Prostate gland (tissue), 2 donors: ENCODE measurements at regions not wholly inside any gene's neighbourhood (a gene's known extent, or its start where the extent isn't known, plus 50 kb on each side); places are given as distances from the start of the nearest gene placed in this dataset.
A peak's percentile ranks its signal among the peaks of the same experiment; 100 is the strongest.

Source experiments
- DNase-seq: peaks from one replicate; pipeline ENCODE4 v3.0.0-alpha.2; 2019; ENCODE audit warnings: low spot score
- H3K27ac ChIP-seq, 2 donors: fragments of 200-600 bp; sonication (generic); 2 replicates each; pipeline ENCODE4 v1.5.1; 2017 to 2019
- H3K27me3 ChIP-seq: fragments of 200-600 bp; sonication (generic); replicated peaks from 2 replicates; pipeline ENCODE4 v1.5.1; 2019; ENCODE audit not compliant: insufficient read depth
- H3K36me3 ChIP-seq, 2 donors: fragments of 200-600 bp; sonication (generic); 1 replicate in 1 of 2; 2 replicates in 1 of 2; pipeline versions ENCODE4 v1.5.1 to v1.8.1; 2017 to 2019
- H3K4me1 ChIP-seq: fragments of 200-600 bp; sonication (generic); replicated peaks from 2 replicates; pipeline ENCODE4 v1.5.1; 2019
- H3K4me3 ChIP-seq, 2 donors: fragments of 200-600 bp; sonication (generic); 2 replicates each; pipeline ENCODE4 v1.5.1; 2017 to 2019
- H3K9me3 ChIP-seq: fragments of 200-600 bp; sonication (generic); 2 replicates; pipeline ENCODE4 v1.5.1; 2017
- POLR2A ChIP-seq: fragments of 450-650 bp; IDR thresholded peaks from one replicate; pipeline ENCODE4 v1.6.1; 2016; ENCODE audit warnings: antibody characterized with exemption, mild to moderate bottlenecking
- POLR2AphosphoS5 ChIP-seq: sonication (generic); formaldehyde crosslinking; IDR thresholded peaks from one replicate; pipeline ENCODE4 v1.6.1; 2017; ENCODE audit warnings: antibody characterized with exemption
- WGBS: methylation state at CpG from one replicate; pipeline ENCODE4 v1.1.5; 2018; 5-methylcytosine and 5-hydroxymethylcytosine counted together
- intact Hi-C: fragments of 100-400 bp; cut with DNase I; formaldehyde crosslinking; loops from one replicate; pipeline ENCODE4 v1.14.2; 2022
- TF ChIP-seq, protein P1 (sequence below), 4 experiments: fragments of 200-600 bp in 2 of 4; fragments of 450-650 bp in 2 of 4; sonication (generic) in 2 of 4; IDR thresholded peaks; 1 replicate in 3 of 4; 2 replicates in 1 of 4; pipeline ENCODE4 v1.5.1; 2016 to 2019; ENCODE audit warnings: antibody characterized with exemption in 4 of 4, mild to moderate bottlenecking in 2 of 4, moderate library complexity in 2 of 4

- Histone ChIP-seq H3K27me3 (no peaks in the 10 kb centered on the region), H3K4me1 (peaks cover 10% of the 10 kb centered on the region), H3K36me3 (no peaks in the 10 kb centered on the region), H3K4me3 (no peak overlapping the region), H3K9me3 (no peaks in the 10 kb centered on the region), H3K27ac (no peak overlapping the region)
- intact Hi-C loops = no loop called here
- DNase-seq = no peak
- WGBS = 24% methylated on average over 11 of the region's 11 CpGs
- TF ChIP-seq, protein P1, sequence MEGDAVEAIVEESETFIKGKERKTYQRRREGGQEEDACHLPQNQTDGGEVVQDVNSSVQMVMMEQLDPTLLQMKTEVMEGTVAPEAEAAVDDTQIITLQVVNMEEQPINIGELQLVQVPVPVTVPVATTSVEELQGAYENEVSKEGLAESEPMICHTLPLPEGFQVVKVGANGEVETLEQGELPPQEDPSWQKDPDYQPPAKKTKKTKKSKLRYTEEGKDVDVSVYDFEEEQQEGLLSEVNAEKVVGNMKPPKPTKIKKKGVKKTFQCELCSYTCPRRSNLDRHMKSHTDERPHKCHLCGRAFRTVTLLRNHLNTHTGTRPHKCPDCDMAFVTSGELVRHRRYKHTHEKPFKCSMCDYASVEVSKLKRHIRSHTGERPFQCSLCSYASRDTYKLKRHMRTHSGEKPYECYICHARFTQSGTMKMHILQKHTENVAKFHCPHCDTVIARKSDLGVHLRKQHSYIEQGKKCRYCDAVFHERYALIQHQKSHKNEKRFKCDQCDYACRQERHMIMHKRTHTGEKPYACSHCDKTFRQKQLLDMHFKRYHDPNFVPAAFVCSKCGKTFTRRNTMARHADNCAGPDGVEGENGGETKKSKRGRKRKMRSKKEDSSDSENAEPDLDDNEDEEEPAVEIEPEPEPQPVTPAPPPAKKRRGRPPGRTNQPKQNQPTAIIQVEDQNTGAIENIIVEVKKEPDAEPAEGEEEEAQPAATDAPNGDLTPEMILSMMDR (IDR thresholded peaks at IDR 0.05) = no peak
- no peak for TF ChIP-seq POLR2A
- no peak for TF ChIP-seq POLR2AphosphoS5
Observed at GRCh38 chr12:124687917-124688316, 120.5 kb upstream of the NCOR2 start.

DNA sequence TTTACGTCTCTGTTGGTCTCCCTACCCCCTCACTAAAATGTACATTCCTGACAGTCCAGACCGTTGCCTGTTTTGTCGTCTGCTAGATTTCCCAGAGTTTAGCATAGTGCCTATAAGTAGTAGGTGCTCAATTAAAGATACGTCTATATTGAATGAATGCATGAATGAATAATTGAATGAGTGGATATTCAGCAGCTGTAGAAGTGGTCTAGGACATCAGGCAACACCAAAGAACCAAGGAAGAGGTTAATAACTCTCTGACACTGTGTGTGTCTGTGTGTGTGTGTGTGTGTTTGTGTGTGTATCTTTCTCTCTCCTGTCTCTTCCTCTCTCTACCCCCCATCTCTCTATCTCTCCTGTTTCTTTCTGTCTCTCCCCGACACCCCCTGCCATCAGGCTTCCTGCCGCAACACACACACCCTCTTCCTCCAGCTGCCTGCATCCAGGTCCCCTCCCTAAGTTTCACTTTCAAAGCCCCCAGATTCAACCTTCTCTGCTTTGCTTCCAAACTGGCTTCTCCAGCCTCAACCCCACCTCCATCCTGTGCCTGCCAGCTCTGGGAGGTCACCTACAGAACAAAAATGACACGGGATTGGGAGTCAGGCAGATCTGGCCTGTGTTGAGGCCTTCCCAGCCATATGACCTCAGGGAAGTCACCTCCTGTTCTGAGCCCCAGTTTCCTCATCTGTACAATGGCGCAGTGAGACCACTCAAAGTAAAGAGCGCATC lies 119.9 kb upstream of the NCOR2 start:
- TF ChIP-seq, protein P1 (IDR thresholded peaks at IDR 0.05) = no peak
- TF ChIP-seq POLR2AphosphoS5 (no peak), POLR2A (no peak)
- intact Hi-C loops = no loop called here

GRCh38 chr12:124686370-124687173 lies 119.2 kb upstream of the NCOR2 start:
- no peak for DNase-seq
- no peaks in the 10 kb centered on the region for H3K9me3 ChIP-seq
- WGBS = 84% methylated on average over 9 of the region's 9 CpGs
- H3K4me1 ChIP-seq = peaks cover 14% of the 10 kb centered on the region
- H3K27ac ChIP-seq = peak overlapping the region; percentile 76 to 86
- TF ChIP-seq, protein P1 (IDR thresholded peaks at IDR 0.05) = no peak
- H3K36me3 ChIP-seq = no peaks in the 10 kb centered on the region
- H3K27me3 ChIP-seq = no peaks in the 10 kb centered on the region
- intact Hi-C loops = no loop called here
- H3K4me3 ChIP-seq = no peak overlapping the region

More for the DNA sequence above, 119.9 kb upstream of the NCOR2 start:
- Histone ChIP-seq H3K36me3 (no peaks in the 10 kb centered on the region), H3K4me3 (no peak overlapping the region), H3K4me1 (peaks cover 14% of the 10 kb centered on the region), H3K27me3 (no peaks in the 10 kb centered on the region), H3K27ac (no peak overlapping the region), H3K9me3 (no peaks in the 10 kb centered on the region)
- no peak for DNase-seq
- 69% methylated on average over 9 of the region's 9 CpGs for WGBS

DNA sequence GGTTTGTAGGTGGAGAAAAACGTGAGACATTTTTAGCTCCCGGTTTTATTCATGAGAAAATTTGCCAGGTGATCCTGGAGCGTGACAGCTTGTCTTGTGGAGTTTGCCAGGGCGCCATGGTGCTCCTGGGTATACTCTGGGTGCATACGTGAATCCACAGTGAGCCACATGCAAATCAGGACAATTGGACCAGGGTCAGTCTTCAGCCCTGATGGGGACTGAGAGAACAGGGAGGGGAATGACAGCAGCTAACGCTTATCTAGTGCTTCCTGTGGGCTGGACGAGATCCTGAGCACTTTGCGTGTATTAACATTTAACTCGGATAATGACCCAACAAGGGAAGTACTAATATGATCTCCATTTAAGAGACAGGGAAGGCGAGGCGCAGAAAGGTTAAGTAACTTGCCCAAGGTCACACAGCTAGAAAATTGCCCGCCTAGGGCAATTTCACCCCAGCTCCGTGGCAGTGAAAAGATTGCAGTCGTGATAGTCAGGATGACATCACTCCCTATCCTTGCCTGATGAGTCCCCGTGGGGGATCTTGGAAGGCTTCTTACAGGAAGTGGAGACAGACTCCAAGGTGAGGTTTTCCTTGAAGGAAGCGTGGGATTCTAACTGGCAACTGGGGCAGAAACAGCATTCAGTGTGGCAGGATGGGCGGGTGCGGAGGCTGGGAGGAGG lies 118.4 kb upstream of the NCOR2 start:
- H3K9me3 ChIP-seq = no peaks in the 10 kb centered on the region
- TF ChIP-seq POLR2AphosphoS5 (no peak), POLR2A (no peak)
- TF ChIP-seq, protein P1 (IDR thresholded peaks at IDR 0.05) = no peak
- no peak overlapping the region for H3K4me3 ChIP-seq
- intact Hi-C loops = no loop called here
- no peaks in the 10 kb centered on the region for H3K27me3 ChIP-seq
- peak overlapping the region; percentile 76 to 86 for H3K27ac ChIP-seq
- peaks cover 14% of the 10 kb centered on the region for H3K4me1 ChIP-seq
- no peak for DNase-seq
- no peaks in the 10 kb centered on the region for H3K36me3 ChIP-seq
- 35% methylated on average over 18 of the region's 18 CpGs for WGBS
